Nephron progenitor cell (in vitro differentiated cells): ENCODE measurements at regions not wholly inside any gene's neighbourhood (a gene's known extent, or its start where the extent isn't known, plus 50 kb on each side); places are given as distances from the start of the nearest gene placed in this dataset.

ENCODE experiments used
- DNase-seq: peaks from one replicate; pipeline ENCODE4 v3.0.0; 2021
- H3K27ac Mint-ChIP-seq: 2 replicates; pipeline ENCODE4 v1.8.0; 2021; ENCODE audit warnings: mild to moderate bottlenecking, moderate library complexity, mixed read lengths
- H3K27me3 Mint-ChIP-seq: 2 replicates; pipeline ENCODE4 v1.8.0; 2021; ENCODE audit warnings: mild to moderate bottlenecking, low read depth, mixed read lengths; ENCODE audit not compliant: poor library complexity
- H3K36me3 Mint-ChIP-seq: 2 replicates; pipeline ENCODE4 v1.8.0; 2021; ENCODE audit warnings: low read depth, mixed read lengths
- H3K4me1 Mint-ChIP-seq: 2 replicates; pipeline ENCODE4 v1.8.0; 2021; ENCODE audit warnings: mixed read lengths
- H3K4me3 Mint-ChIP-seq: 2 replicates; pipeline ENCODE4 v1.8.0; 2021; ENCODE audit warnings: mild to moderate bottlenecking, moderate library complexity, mixed read lengths
- H3K9me3 Mint-ChIP-seq: 2 replicates; pipeline ENCODE4 v1.8.0; 2021; ENCODE audit warnings: mild to moderate bottlenecking, moderate library complexity, mixed read lengths
- TF ChIP-seq, protein P1 (sequence below): fragments of 200-600 bp; sonication (generic); IDR thresholded peaks from 2 replicates; pipeline ENCODE4 v1.5.0; 2021; ENCODE audit warnings: antibody characterized with exemption

DNA sequence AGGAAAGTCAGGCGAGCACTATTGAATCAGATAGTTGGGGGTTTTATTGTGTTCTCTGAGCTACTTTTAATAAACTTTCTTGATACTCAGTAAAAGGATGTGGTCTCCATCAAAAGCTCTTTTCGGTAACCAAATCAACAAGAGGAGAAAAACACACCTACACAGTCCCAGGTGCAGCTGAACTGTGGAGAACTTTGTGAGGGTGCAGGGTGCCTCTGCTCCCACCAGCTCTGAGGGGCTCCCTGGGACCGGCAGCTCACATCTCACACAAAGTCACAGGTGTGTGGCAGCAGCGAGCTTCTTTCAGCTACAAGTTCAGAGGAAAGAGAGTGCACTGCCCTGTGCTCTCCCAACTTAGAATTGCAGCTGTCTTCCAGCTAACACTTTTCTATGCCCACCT lies 650.4 kb downstream of the RNF144A start:
- Mint-ChIP-seq H3K27ac (no peak overlapping the region), H3K9me3 (peaks cover 14% of the 10 kb centered on the region), H3K27me3 (peaks cover 11% of the 10 kb centered on the region), H3K36me3 (peaks cover 5% of the 10 kb centered on the region), H3K4me3 (no peak overlapping the region), H3K4me1 (no peaks in the 10 kb centered on the region)
- TF ChIP-seq, protein P1, sequence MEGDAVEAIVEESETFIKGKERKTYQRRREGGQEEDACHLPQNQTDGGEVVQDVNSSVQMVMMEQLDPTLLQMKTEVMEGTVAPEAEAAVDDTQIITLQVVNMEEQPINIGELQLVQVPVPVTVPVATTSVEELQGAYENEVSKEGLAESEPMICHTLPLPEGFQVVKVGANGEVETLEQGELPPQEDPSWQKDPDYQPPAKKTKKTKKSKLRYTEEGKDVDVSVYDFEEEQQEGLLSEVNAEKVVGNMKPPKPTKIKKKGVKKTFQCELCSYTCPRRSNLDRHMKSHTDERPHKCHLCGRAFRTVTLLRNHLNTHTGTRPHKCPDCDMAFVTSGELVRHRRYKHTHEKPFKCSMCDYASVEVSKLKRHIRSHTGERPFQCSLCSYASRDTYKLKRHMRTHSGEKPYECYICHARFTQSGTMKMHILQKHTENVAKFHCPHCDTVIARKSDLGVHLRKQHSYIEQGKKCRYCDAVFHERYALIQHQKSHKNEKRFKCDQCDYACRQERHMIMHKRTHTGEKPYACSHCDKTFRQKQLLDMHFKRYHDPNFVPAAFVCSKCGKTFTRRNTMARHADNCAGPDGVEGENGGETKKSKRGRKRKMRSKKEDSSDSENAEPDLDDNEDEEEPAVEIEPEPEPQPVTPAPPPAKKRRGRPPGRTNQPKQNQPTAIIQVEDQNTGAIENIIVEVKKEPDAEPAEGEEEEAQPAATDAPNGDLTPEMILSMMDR: no peak
- no peak for DNase-seq

DNA sequence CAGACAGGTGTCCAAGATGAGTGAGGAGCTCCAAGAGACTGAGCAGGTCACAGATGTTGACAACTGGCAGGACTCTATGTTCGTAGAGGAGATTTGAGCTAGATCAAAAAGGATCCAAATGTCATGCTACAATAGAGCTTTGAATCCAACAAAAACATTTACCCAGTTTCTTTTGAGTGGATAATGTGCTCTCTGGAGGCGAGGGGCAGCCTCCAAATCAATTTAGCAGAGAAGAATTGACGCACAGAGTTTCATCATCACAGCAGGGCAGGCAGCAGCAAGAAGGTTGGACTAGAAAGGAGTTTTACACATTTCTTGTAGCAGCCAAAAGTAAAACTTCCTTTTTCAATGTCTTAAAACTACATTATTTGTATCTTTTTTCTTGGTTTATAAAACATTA lies 653.0 kb downstream of the RNF144A start:
- TF ChIP-seq, protein P1: no peak
- Mint-ChIP-seq H3K9me3 (peaks cover 27% of the 10 kb centered on the region), H3K27me3 (peaks cover 4% of the 10 kb centered on the region)

DNA sequence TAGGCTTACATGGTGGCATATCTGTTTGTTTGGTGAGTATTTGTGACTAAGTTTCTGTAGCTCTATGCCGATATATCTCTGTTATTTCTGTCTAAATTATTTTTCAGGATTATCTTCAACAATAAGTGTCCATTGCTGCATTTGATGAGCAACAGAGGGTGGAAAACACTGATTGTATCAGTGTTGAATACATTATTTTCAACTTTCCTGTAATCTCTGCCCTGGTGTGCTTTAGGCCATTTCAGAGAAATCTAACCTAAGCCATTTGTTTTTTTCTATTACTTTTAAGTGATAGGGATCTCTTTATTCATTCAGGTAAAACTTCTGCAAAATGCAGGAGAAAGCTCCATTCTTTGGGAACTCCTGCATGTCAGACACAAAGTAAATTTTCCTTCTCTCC lies 654.5 kb downstream of the RNF144A start:
- TF ChIP-seq, protein P1: no peak
- Mint-ChIP-seq H3K27me3 (peaks cover 7% of the 10 kb centered on the region), H3K4me3 (no peak overlapping the region), H3K27ac (no peak overlapping the region), H3K4me1 (no peaks in the 10 kb centered on the region), H3K9me3 (peaks cover 29% of the 10 kb centered on the region), H3K36me3 (peaks cover 14% of the 10 kb centered on the region)
- DNase-seq: no peak

More for the DNA sequence above, 653.0 kb downstream of the RNF144A start:
- no peak overlapping the region for H3K4me3 Mint-ChIP-seq
- no peak overlapping the region for H3K27ac Mint-ChIP-seq
- DNase-seq: no peak
- H3K4me1 Mint-ChIP-seq: no peaks in the 10 kb centered on the region
- peaks cover 5% of the 10 kb centered on the region for H3K36me3 Mint-ChIP-seq

DNA sequence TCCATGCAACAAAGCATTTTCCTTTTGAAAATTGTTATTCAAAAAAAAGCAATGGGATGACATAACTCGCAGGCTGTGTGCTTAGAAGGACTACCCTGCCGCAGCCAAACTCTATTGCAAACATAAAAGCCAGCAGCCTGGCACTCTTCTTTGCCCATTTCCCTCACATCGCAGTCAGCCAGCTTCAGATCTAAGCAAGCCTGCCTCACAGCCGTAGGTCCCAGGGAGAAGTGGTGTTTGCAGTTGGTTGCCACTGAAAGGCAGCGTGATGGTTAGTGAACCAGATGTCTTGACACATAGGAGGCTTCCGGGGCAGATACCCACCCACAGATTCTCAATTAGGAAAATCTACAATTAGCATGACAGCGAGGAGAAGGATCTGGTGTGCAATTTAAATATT lies 655.2 kb downstream of the RNF144A start:
- no peak overlapping the region for H3K4me3 Mint-ChIP-seq
- peaks cover 18% of the 10 kb centered on the region for H3K36me3 Mint-ChIP-seq
- H3K9me3 Mint-ChIP-seq: peaks cover 31% of the 10 kb centered on the region
- DNase-seq: no peak
- H3K4me1 Mint-ChIP-seq: no peaks in the 10 kb centered on the region
- H3K27ac Mint-ChIP-seq: no peak overlapping the region
- TF ChIP-seq, protein P1: no peak
- peaks cover 7% of the 10 kb centered on the region for H3K27me3 Mint-ChIP-seq

DNA sequence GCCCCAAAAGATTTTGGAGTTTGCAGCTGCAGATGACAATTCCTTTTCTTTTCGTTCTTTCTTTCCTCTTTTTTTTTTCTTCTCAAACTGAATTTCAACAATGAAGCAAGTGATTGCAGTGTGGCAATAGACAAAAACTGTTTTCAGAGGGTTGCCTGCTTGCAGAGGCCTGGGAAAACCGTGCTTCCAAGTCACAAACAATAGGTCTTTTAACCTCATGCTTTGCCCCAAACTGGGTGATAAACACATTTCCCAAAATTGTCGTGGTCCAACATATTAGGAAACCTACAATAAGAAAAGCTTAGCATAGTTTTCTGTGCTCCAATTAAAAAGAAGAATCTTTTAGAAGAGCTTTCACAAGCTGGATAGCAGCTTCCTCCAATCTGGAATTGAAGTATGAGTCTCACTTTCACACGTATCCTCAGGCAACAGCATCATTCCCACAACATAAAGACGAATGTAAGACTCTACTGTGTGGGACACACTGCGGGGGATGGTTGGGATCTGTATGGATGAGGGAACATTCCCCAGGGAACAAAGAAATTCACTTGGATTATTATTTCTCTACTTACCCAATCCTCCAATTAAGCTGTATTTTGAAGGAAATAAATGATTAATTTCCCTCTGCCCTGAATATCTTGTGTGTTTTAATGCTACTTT lies 656.1 kb downstream of the RNF144A start:
- no peak overlapping the region for H3K4me3 Mint-ChIP-seq
- no peaks in the 10 kb centered on the region for H3K4me1 Mint-ChIP-seq
- no peak for DNase-seq
- no peak overlapping the region for H3K27ac Mint-ChIP-seq
- peaks cover 27% of the 10 kb centered on the region for H3K36me3 Mint-ChIP-seq
- peaks cover 3% of the 10 kb centered on the region for H3K27me3 Mint-ChIP-seq
- peaks cover 39% of the 10 kb centered on the region for H3K9me3 Mint-ChIP-seq
- TF ChIP-seq, protein P1: no peak

DNA sequence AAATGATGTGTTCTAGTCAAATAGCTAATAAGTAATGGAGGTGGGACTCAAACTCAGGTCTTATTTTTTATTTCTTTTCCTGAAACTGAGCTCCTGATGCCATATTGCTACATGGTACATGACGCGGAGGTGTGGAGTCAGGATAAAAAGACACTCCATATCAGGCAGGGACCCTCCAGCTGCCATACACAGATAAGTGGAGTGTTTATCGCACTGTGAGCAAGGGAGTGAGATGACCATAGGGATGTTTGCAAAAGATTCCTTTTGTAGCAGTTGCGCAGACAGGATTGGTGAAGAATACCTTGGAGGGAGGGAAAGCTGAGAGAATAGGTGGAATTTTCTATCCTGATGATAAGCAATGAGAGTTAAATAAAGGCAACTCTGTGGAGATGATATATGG lies 657.2 kb downstream of the RNF144A start:
- peaks cover 3% of the 10 kb centered on the region for H3K27me3 Mint-ChIP-seq

More for the DNA sequence above, 657.2 kb downstream of the RNF144A start:
- peaks cover 38% of the 10 kb centered on the region for H3K36me3 Mint-ChIP-seq
- TF ChIP-seq, protein P1: no peak
- H3K27ac Mint-ChIP-seq: peak overlapping the region; percentile 15
- peaks cover 50% of the 10 kb centered on the region for H3K9me3 Mint-ChIP-seq
- H3K4me3 Mint-ChIP-seq: no peak overlapping the region
- DNase-seq: no peak
- H3K4me1 Mint-ChIP-seq: peaks cover 2% of the 10 kb centered on the region
